Natural killer cell (primary cell): ENCODE measurements at regions not wholly inside any gene's neighbourhood (a gene's known extent, or its start where the extent isn't known, plus 50 kb on each side); places are given as distances from the start of the nearest gene placed in this dataset.
A peak's percentile ranks its signal among the peaks of the same experiment; 100 is the strongest.

ENCODE experiments used
- ATAC-seq, 3 donors: fragments of 150-1000 bp in 2 of 3; fragments of 200-7000 bp in 1 of 3; cut with Tn5 transposase; 1 replicate in 1 of 3; 2 replicates in 2 of 3; pipeline ENCODE4 v1.10.0; 2021; ENCODE audit warnings: mild to moderate bottlenecking in 2 of 3, moderate library complexity in 2 of 3
- DNase-seq, 2 donors: peaks; one replicate each; pipeline versions ENCODE4 v3.0.0 to v3.0.0-alpha.2; 2013 to 2021; ENCODE audit warnings: mixed read lengths in 1 of 2
- H3K27ac ChIP-seq: one replicate; pipeline ENCODE4 v1.5.1; 2013; ENCODE audit warnings: mild to moderate bottlenecking, low read length
- H3K27me3 ChIP-seq: one replicate; pipeline ENCODE4 v1.6.1; 2013; ENCODE audit warnings: low read length; ENCODE audit not compliant: control insufficient read depth, insufficient read depth
- H3K36me3 ChIP-seq: one replicate; pipeline ENCODE4 v1.6.1; 2013; ENCODE audit warnings: low read length; ENCODE audit not compliant: control insufficient read depth, insufficient read depth
- H3K4me1 ChIP-seq: one replicate; pipeline ENCODE4 v1.6.1; 2013; ENCODE audit warnings: low read length; ENCODE audit not compliant: control insufficient read depth, insufficient read depth
- H3K4me3 ChIP-seq: one replicate; pipeline ENCODE4 v1.5.1; 2013; ENCODE audit warnings: low read length
- H3K9me3 ChIP-seq: one replicate; pipeline ENCODE4 v1.6.1; 2013; ENCODE audit warnings: low read length; ENCODE audit not compliant: control insufficient read depth, insufficient read depth
- H3K27ac Mint-ChIP-seq, 2 donors: one replicate each; pipeline ENCODE4 v1.8.0; 2022; ENCODE audit warnings: mild to moderate bottlenecking in 2 of 2, mixed read lengths in 2 of 2, moderate library complexity in 1 of 2
- H3K27me3 Mint-ChIP-seq, 2 donors: one replicate each; pipeline ENCODE4 v1.8.0; 2022; ENCODE audit warnings: low read depth in 2 of 2, mixed read lengths in 2 of 2
- H3K36me3 Mint-ChIP-seq: one replicate; pipeline ENCODE4 v1.8.0; 2022; ENCODE audit warnings: mixed read lengths
- H3K4me1 Mint-ChIP-seq, 2 donors: one replicate each; pipeline ENCODE4 v1.8.0; 2022; ENCODE audit warnings: mixed read lengths in 2 of 2
- H3K4me3 Mint-ChIP-seq: one replicate; pipeline ENCODE4 v1.8.0; 2022; ENCODE audit warnings: mild to moderate bottlenecking, moderate library complexity, mixed read lengths
- H3K9me3 Mint-ChIP-seq, 2 donors: one replicate each; pipeline ENCODE4 v1.8.0; 2022; ENCODE audit warnings: mixed read lengths in 2 of 2
- CTCF ChIP-seq: fragments of 200-600 bp; IDR thresholded peaks from one replicate; pipeline ENCODE4 v1.8.0; 2022; ENCODE audit warnings: antibody characterized with exemption
- WGBS: methylation state at CpG from one replicate; pipeline ENCODE4 v1.1.7; 2013; ENCODE audit warnings: missing lambda C conversion rate; ENCODE audit not compliant: insufficient coverage; 5-methylcytosine and 5-hydroxymethylcytosine counted together
- intact Hi-C: fragments of 100-400 bp; cut with micrococcal nuclease; formaldehyde crosslinking; loops from one replicate; pipeline ENCODE4 v1.14.2; 2022

DNA sequence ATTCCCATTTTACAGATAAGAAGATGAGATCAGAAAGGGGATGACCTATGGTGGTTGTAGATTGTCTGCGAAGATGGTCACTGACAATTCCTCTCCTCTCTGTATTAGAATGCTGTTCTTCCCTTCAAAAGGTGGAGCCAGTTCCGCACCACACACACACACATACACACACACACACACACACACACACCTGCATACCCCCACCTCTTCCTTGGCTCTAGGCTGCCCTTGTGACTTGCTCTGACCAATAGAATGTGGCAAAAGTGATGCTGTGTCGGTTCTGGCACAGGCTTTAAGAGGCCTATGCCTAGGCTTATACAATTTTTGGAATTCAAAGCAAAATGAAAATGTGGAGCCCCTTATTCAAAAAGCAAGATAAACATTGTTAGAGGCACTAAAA, 88.0 kb downstream of the ZFP36L2 start:
- H3K27me3 Mint-ChIP-seq = no peaks in the 10 kb centered on the region
- TF ChIP-seq CTCF = no peak
- ATAC-seq (no peak), DNase-seq (no peak)
- intact Hi-C loops = loop anchor here (5.0 kb wide), 1 partner anchor 326 kb away; no protein-coding TSS in a partner anchor
- peaks cover 71 to 87% of the 10 kb centered on the region in 2 donors for H3K4me1 Mint-ChIP-seq
- no peaks in the 10 kb centered on the region for H3K36me3 Mint-ChIP-seq
- no peaks in the 10 kb centered on the region for H3K36me3 ChIP-seq
- peak overlapping the region; percentile 92 for H3K27ac ChIP-seq
- 96% methylated on average over 3 of the region's 3 CpGs for WGBS
- H3K27me3 ChIP-seq = no peaks in the 10 kb centered on the region
- H3K9me3 ChIP-seq = no peaks in the 10 kb centered on the region
- H3K4me1 ChIP-seq = peaks cover 99% of the 10 kb centered on the region
- no peak overlapping the region for H3K4me3 ChIP-seq
- peak overlapping the region; percentile 78 for H3K4me3 Mint-ChIP-seq
- H3K27ac Mint-ChIP-seq = peak overlapping the region; percentile 87 to 96
- H3K9me3 Mint-ChIP-seq = no peaks in the 10 kb centered on the region

DNA sequence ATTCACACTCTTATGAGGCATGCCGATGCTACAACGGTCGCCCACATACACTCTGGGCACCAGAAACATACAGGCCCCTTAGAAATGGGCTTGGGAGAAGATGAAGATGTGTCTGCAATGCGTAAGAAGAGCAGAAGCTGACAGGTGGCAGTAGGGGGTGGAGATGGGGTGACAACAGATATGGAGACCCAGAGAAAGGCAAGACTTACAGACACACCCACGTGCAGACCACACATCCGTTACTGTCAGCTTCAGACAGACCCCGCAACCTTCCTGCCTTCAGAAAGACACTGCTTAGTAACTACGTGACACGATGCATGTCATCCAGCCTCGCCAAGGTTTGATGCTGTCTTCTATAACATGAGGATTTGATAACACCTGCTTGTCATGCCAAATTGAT, 89.5 kb downstream of the ZFP36L2 start:
- Mint-ChIP-seq H3K9me3 (no peaks in the 10 kb centered on the region), H3K36me3 (no peaks in the 10 kb centered on the region), H3K4me1 (peaks cover 74 to 89% of the 10 kb centered on the region in 2 donors), H3K4me3 (peak overlapping the region; percentile 68), H3K27ac (peak overlapping the region; percentile 87 to 96), H3K27me3 (no peaks in the 10 kb centered on the region)
- intact Hi-C loops = loop anchor here (1.0 to 5.0 kb wide), 3 partner anchors 21 to 325 kb away; no protein-coding TSS in a partner anchor
- Histone ChIP-seq H3K9me3 (no peaks in the 10 kb centered on the region), H3K36me3 (no peaks in the 10 kb centered on the region), H3K4me1 (peaks cover 99% of the 10 kb centered on the region), H3K27ac (peak overlapping the region; percentile 92), H3K27me3 (no peaks in the 10 kb centered on the region), H3K4me3 (no peak overlapping the region)
- peak; percentile 61 to 96 for DNase-seq
- no peak for TF ChIP-seq CTCF
- peak; percentile 66 to 84 (median 78) for ATAC-seq
- WGBS = 11% methylated on average over 10 of the region's 10 CpGs

GRCh38 chr2:43136011-43136799, 90.2 kb downstream of the ZFP36L2 start:
- 56% methylated on average over 10 of the region's 11 CpGs for WGBS
- peak overlapping the region; percentile 87 to 96 for H3K27ac Mint-ChIP-seq

More at GRCh38 chr2:43136011-43136799, 90.2 kb downstream of the ZFP36L2 start:
- peaks cover 99% of the 10 kb centered on the region for H3K4me1 ChIP-seq
- H3K36me3 ChIP-seq = no peaks in the 10 kb centered on the region
- H3K27me3 ChIP-seq = no peaks in the 10 kb centered on the region
- H3K36me3 Mint-ChIP-seq = no peaks in the 10 kb centered on the region
- H3K27me3 Mint-ChIP-seq = no peaks in the 10 kb centered on the region
- no peak overlapping the region for H3K4me3 ChIP-seq
- H3K27ac ChIP-seq = peak overlapping the region; percentile 92
- TF ChIP-seq CTCF = no peak
- DNase-seq (peak in 1 of 2 donors; percentile 38), ATAC-seq (no peak)
- H3K9me3 Mint-ChIP-seq = no peaks in the 10 kb centered on the region
- intact Hi-C loops = loop anchor here (2.0 to 5.0 kb wide), 2 partner anchors 59 to 324 kb away; no protein-coding TSS in a partner anchor
- H3K4me1 Mint-ChIP-seq = peaks cover 81 to 92% of the 10 kb centered on the region in 2 donors
- H3K9me3 ChIP-seq = no peaks in the 10 kb centered on the region
- peak overlapping the region; percentile 70 for H3K4me3 Mint-ChIP-seq
